Neuronal stem cell (in vitro differentiated cells): ENCODE measurements at regions not wholly inside any gene's neighbourhood (a gene's known extent, or its start where the extent isn't known, plus 50 kb on each side); places are given as distances from the start of the nearest gene placed in this dataset.
A peak's percentile ranks its signal among the peaks of the same experiment; 100 is the strongest.

Experiments
- DNase-seq: peaks from one replicate; pipeline ENCODE4 v3.0.0-alpha.2; 2013; ENCODE audit warnings: low spot score
- H2AFZ ChIP-seq: one replicate; pipeline ENCODE4 v1.6.1; 2013; ENCODE audit warnings: mild to moderate bottlenecking, low read length, inconsistent platforms
- H2AK5ac ChIP-seq: 2 replicates; pipeline ENCODE4 v1.6.1; 2013; ENCODE audit warnings: low read depth, mild to moderate bottlenecking, inconsistent platforms, low read length, moderate library complexity, mixed read lengths
- H2BK120ac ChIP-seq: 2 replicates; pipeline ENCODE4 v1.6.1; 2013; ENCODE audit warnings: low read depth, mild to moderate bottlenecking, inconsistent platforms, low read length, moderate library complexity, mixed read lengths
- H2BK12ac ChIP-seq: one replicate; pipeline ENCODE4 v1.6.1; 2013; ENCODE audit warnings: low read length, inconsistent platforms
- H2BK15ac ChIP-seq: 2 replicates; pipeline ENCODE4 v1.6.1; 2013; ENCODE audit warnings: mild to moderate bottlenecking, low read length, inconsistent platforms, mixed read lengths
- H2BK5ac ChIP-seq: one replicate; pipeline ENCODE4 v1.6.1; 2013; ENCODE audit warnings: inconsistent platforms, mild to moderate bottlenecking, low read length, moderate library complexity
- H3K14ac ChIP-seq: one replicate; pipeline ENCODE4 v1.6.1; 2013; ENCODE audit warnings: low read length, inconsistent platforms
- H3K18ac ChIP-seq: 2 replicates; pipeline ENCODE4 v1.6.1; 2013; ENCODE audit warnings: low read length, inconsistent platforms
- H3K23ac ChIP-seq: 2 replicates; pipeline ENCODE4 v1.6.1; 2013; ENCODE audit warnings: low read depth, mild to moderate bottlenecking, mixed read lengths, low read length, inconsistent platforms; ENCODE audit not compliant: poor library complexity
- H3K27ac ChIP-seq: replicated peaks from 3 replicates; pipeline ENCODE4 v1.5.1; 2013; ENCODE audit warnings: low read length, inconsistent platforms
- H3K27me3 ChIP-seq, 3 experiments: 2 replicates each; pipeline ENCODE4 v1.6.1; 2013; ENCODE audit warnings: low read length in 3 of 3, mild to moderate bottlenecking in 2 of 3, inconsistent platforms in 1 of 3, low read depth in 1 of 3, mixed read lengths in 1 of 3, moderate library complexity in 1 of 3; ENCODE audit not compliant: control insufficient read depth in 3 of 3, insufficient read depth in 3 of 3
- H3K36me3 ChIP-seq, 2 donors: replicated peaks in 1 of 2; 2 replicates each; pipeline ENCODE4 v1.6.1; 2013; ENCODE audit warnings: low read length in 2 of 2; ENCODE audit not compliant: control insufficient read depth in 2 of 2, insufficient read depth in 2 of 2
- H3K4ac ChIP-seq: 2 replicates; pipeline ENCODE4 v1.6.1; 2013; ENCODE audit warnings: inconsistent platforms, mild to moderate bottlenecking, low read length, moderate library complexity
- H3K4me1 ChIP-seq, 2 donors: 1 replicate in 1 of 2; 2 replicates in 1 of 2; pipeline ENCODE4 v1.6.1; 2013; ENCODE audit warnings: low read length in 2 of 2, low read depth in 1 of 2; ENCODE audit not compliant: control insufficient read depth in 2 of 2, insufficient read depth in 1 of 2
- H3K4me2 ChIP-seq: one replicate; pipeline ENCODE4 v1.6.1; 2013; ENCODE audit warnings: mild to moderate bottlenecking, low read length, inconsistent platforms; ENCODE audit not compliant: insufficient read depth, poor library complexity, severe bottlenecking
- H3K4me3 ChIP-seq, 2 donors: 2 replicates each; pipeline ENCODE4 v1.5.1; 2013; ENCODE audit warnings: low read length in 2 of 2, mild to moderate bottlenecking in 2 of 2, inconsistent platforms in 1 of 2, moderate library complexity in 1 of 2
- H3K79me1 ChIP-seq: one replicate; pipeline ENCODE4 v1.6.1; 2013; ENCODE audit warnings: low read depth, mild to moderate bottlenecking, inconsistent platforms, low read length, moderate library complexity
- H3K9ac ChIP-seq: one replicate; pipeline ENCODE4 v1.6.1; 2013; ENCODE audit warnings: mild to moderate bottlenecking, low read depth, low read length, inconsistent platforms; ENCODE audit not compliant: poor library complexity
- H3K9me3 ChIP-seq, 2 donors: replicated peaks in 1 of 2; 2 replicates each; pipeline versions ENCODE3 to v1.6.1; 2013; ENCODE audit warnings: low read length in 2 of 2, mild to moderate bottlenecking in 2 of 2, inconsistent platforms in 1 of 2, low read depth in 1 of 2, mixed read lengths in 1 of 2, moderate library complexity in 1 of 2; ENCODE audit not compliant: control insufficient read depth in 2 of 2, insufficient read depth in 1 of 2
- H4K8ac ChIP-seq: one replicate; pipeline ENCODE4 v1.6.1; 2013; ENCODE audit warnings: low read depth, mild to moderate bottlenecking, inconsistent platforms, low read length, moderate library complexity
- H4K91ac ChIP-seq: one replicate; pipeline ENCODE4 v1.6.1; 2013; ENCODE audit warnings: low read length, low read depth, mild to moderate bottlenecking, inconsistent platforms; ENCODE audit not compliant: poor library complexity
- WGBS, 2 donors: extraction: QIAGEN DNeasy Blood & Tissue Kit; methylation state at CpG; one replicate each; pipeline ENCODE4 v1.1.7; 2013; ENCODE audit warnings: missing lambda C conversion rate in 2 of 2, mixed read lengths in 1 of 2; ENCODE audit not compliant: insufficient read length in 2 of 2, insufficient replicate concordance in 1 of 2; ENCODE audit errors: extremely low coverage in 2 of 2; 5-methylcytosine and 5-hydroxymethylcytosine counted together

GRCh38 chr4:54550395-54551171 lies 107.2 kb upstream of the KIT start:
- no peaks in the 10 kb centered on the region for H3K36me3 ChIP-seq
- H3K23ac ChIP-seq, result no peak overlapping the region

GRCh38 chr4:54553001-54553400 lies 104.8 kb upstream of the KIT start:
- no peak overlapping the region for H3K4ac ChIP-seq
- H2BK120ac ChIP-seq, result no peak overlapping the region
- no peak overlapping the region for H3K4me3 ChIP-seq
- H4K91ac ChIP-seq, result no peak overlapping the region
- no peak overlapping the region for H3K4me2 ChIP-seq
- H3K23ac ChIP-seq, result no peak overlapping the region
- no peaks in the 10 kb centered on the region for H3K9me3 ChIP-seq
- no peak overlapping the region for H3K18ac ChIP-seq
- no peak overlapping the region for H2AFZ ChIP-seq
- no peak overlapping the region for H3K14ac ChIP-seq
- no peaks in the 10 kb centered on the region for H3K27me3 ChIP-seq
- no peak overlapping the region for H2AK5ac ChIP-seq
- no peak overlapping the region for H3K9ac ChIP-seq
- no peak overlapping the region for H2BK15ac ChIP-seq
- no peak overlapping the region for H4K8ac ChIP-seq
- H2BK12ac ChIP-seq, result no peak overlapping the region
- no peak overlapping the region for H2BK5ac ChIP-seq
- WGBS, 2 donors, result no CpG with 5 or more reads among the region's 5 CpGs
- H3K4me1 ChIP-seq, result peaks cover 0 to 4% of the 10 kb centered on the region in 2 donors
- H3K36me3 ChIP-seq, result no peaks in the 10 kb centered on the region
- H3K27ac ChIP-seq, result no peak overlapping the region
- DNase-seq, result no peak
- H3K79me1 ChIP-seq, result no peaks in the 10 kb centered on the region

More at GRCh38 chr4:54550395-54551171, 107.2 kb upstream of the KIT start:
- Histone ChIP-seq H3K27ac (no peak overlapping the region), H3K9me3 (no peaks in the 10 kb centered on the region), H4K91ac (no peak overlapping the region), H2AFZ (no peak overlapping the region), H3K18ac (no peak overlapping the region), H3K79me1 (no peaks in the 10 kb centered on the region), H2BK5ac (no peak overlapping the region), H3K4me3 (no peak overlapping the region), H4K8ac (no peak overlapping the region), H2BK15ac (no peak overlapping the region), H2AK5ac (no peak overlapping the region), H3K14ac (no peak overlapping the region), H3K4ac (no peak overlapping the region), H2BK120ac (no peak overlapping the region), H3K9ac (peak overlapping the region; percentile 5), H3K4me2 (no peak overlapping the region), H3K4me1 (peaks cover 0 to 1% of the 10 kb centered on the region in 2 donors), H3K27me3 (peaks cover 0 to 3% (median 0%) of the 10 kb centered on the region in 3 experiments), H2BK12ac (no peak overlapping the region)
- no peak for DNase-seq
- no CpG with 5 or more reads among the region's 8 CpGs for WGBS, 2 donors

DNA sequence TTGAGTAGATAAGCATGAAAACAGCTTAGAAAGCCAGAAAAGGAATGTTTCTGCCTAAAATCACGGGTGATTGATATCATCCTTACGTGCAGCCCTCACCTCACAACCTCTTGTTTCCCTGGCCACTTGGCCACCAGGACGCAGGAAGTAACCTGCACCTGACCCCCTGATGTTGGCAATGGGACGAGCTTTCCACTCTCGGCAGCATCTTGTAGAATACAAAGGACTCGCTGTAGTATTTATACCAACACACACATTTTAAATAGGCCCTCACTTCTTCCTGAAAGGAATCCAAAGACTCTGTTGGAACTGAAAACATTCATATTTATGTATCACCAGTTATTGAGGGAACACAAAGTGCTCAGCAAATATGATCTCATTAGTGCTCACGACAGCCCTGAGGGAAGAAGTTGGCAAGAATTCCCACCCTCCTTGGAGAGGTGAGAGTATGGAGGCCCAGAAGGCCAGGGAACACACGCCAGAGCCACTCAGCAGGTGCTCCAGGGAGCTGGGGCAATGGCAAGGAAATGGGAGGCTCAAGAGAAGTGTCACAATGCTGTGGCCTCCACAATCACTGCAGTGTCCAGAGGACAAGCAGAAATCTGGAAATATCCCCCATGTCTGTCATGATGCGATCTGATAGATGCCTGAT lies 103.3 kb upstream of the KIT start:
- Histone ChIP-seq H3K36me3 (no peaks in the 10 kb centered on the region), H3K9ac (no peak overlapping the region), H2AK5ac (no peak overlapping the region), H4K91ac (no peak overlapping the region), H4K8ac (no peak overlapping the region), H2BK12ac (no peak overlapping the region), H3K4me2 (no peak overlapping the region), H3K4me3 (no peak overlapping the region), H3K79me1 (no peaks in the 10 kb centered on the region), H3K4me1 (peaks cover 0 to 4% of the 10 kb centered on the region in 2 donors), H2BK120ac (no peak overlapping the region), H3K27ac (no peak overlapping the region), H2AFZ (no peak overlapping the region), H3K27me3 (no peaks in the 10 kb centered on the region), H3K14ac (no peak overlapping the region), H3K9me3 (no peaks in the 10 kb centered on the region), H3K4ac (no peak overlapping the region), H3K23ac (no peak overlapping the region), H2BK15ac (no peak overlapping the region), H3K18ac (no peak overlapping the region), H2BK5ac (no peak overlapping the region)
- no CpG with 5 or more reads among the region's 9 CpGs for WGBS, 2 donors
- DNase-seq, result no peak

GRCh38 chr4:54556051-54556450 lies 101.7 kb upstream of the KIT start:
- no peak overlapping the region for H2BK120ac ChIP-seq
- no peaks in the 10 kb centered on the region for H3K36me3 ChIP-seq
- H2AFZ ChIP-seq, result no peak overlapping the region
- no peaks in the 10 kb centered on the region for H3K27me3 ChIP-seq
- no peak overlapping the region for H3K23ac ChIP-seq
- H4K91ac ChIP-seq, result no peak overlapping the region
- no peak overlapping the region for H3K18ac ChIP-seq
- H2AK5ac ChIP-seq, result no peak overlapping the region
- DNase-seq, result no peak
- H3K9ac ChIP-seq, result no peak overlapping the region
- no peak overlapping the region for H2BK15ac ChIP-seq
- H3K9me3 ChIP-seq, result no peaks in the 10 kb centered on the region
- no peak overlapping the region for H3K4me3 ChIP-seq
- H2BK5ac ChIP-seq, result no peak overlapping the region
- peaks cover 0 to 3% of the 10 kb centered on the region in 2 donors for H3K4me1 ChIP-seq
- no peak overlapping the region for H3K4ac ChIP-seq
- no peak overlapping the region for H3K27ac ChIP-seq
- no peak overlapping the region for H3K4me2 ChIP-seq
- H3K14ac ChIP-seq, result no peak overlapping the region
- no peak overlapping the region for H4K8ac ChIP-seq
- H3K79me1 ChIP-seq, result no peaks in the 10 kb centered on the region
- no CpG with 5 or more reads among the region's 1 CpG for WGBS, 2 donors
- H2BK12ac ChIP-seq, result no peak overlapping the region
